H54 (cell line): ENCODE measurements at regions not wholly inside any gene's neighbourhood (a gene's known extent, or its start where the extent isn't known, plus 50 kb on each side); places are given as distances from the start of the nearest gene placed in this dataset.
"Not testable (repeated sequence)": the region's sequence is repeated elsewhere in the genome, so short reads cannot be mapped to it uniquely, and the experiment has no call there.

ENCODE experiments used
- DNase-seq: peaks from one replicate; pipeline ENCODE4 v3.0.0; 2011; ENCODE audit warnings: low spot score, mixed read lengths; ENCODE audit not compliant: insufficient read length
- FAIRE-seq: peaks from 3 replicates; lab custom pipeline; 2011; peaks lifted over from hg19 to GRCh38; lab: Jason Lieb, UNC

DNA sequence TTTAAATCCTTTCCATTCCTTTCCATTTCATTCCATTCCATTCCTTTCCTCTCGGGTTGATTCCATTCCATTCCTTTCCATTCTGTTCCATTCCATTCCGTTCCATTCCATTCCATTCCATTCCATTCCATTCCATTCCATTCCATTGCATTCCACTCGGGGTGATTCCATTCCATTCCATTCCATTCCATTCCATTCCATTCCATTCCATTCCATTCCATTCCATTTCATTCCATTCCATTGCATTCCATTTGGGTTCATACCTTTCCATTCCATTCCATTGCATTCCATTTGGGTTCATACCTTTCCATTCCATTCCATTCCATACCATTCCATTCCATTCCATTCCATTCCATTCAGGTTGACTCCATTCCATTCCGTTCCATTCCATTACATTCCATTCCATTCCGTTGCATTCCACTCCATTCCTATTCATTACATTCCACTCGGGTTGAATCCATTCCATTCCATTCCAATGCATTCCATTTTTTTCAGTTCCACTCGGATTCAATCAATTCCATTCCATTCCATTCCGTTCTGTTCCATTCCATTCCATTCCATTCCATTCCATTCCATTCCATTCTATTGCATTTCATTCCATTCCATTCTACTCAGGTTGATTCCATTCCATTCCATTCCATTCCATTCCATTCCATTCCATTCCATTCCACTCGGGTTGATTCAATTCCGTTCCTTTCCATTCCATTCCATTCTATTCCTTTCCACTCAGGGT, 164.4 kb downstream of the CWH43 start:
- DNase-seq, FAIRE-seq: not testable (repeated sequence)

DNA sequence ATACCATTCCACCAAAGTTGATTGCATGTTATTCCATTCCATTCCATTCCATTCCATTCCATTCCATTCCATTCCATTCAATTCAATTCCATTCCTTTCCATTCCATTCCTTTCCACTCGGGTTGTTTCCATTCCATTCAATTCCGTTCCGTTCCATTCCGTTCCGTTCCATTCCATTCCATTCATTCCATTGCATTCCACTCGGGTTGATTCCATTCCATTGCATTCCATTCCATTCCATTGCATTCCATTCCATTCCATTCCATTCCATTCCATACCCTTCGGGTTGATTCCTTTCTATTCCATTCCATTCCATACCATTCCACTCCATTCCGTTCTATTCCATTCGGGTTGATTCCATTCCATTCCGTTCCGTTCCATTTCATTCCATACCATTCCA, 166.9 kb downstream of the CWH43 start:
- not testable (repeated sequence) for DNase-seq, FAIRE-seq

DNA sequence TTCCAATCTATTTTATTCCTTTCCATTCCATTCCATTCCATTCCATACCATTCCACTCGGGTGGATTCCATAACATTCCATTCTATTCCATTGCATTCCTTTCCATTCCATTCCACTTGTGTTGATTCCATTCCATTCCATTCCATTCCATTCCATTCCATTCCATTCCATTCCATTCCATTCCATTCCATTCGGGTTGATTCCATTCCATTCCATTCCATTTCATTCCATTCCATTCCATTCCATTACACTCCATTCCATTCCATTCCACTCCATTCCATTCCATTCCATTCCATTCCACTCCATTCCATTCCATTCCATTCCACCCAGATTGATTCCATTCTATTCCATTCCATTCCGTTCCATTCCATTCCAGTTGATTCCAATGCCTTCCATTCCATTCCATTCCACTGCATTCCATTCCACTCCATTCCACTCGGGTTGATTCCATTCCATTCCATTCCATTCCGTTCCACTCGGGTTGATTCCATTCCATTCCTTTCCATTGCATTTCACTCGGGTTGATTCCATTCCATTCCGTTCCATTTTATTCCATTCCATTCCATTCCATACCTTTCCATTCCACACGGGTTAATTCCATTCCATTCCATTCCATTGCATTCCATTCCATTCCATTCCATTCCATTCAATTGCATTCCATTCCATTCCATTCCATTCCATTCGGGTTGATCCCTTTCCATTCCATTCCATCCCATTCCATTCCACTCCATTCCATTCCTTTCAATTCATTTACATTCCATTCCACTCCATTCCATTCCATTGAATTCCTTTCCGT, 168.4 kb downstream of the CWH43 start:
- not testable (repeated sequence) for FAIRE-seq, DNase-seq

DNA sequence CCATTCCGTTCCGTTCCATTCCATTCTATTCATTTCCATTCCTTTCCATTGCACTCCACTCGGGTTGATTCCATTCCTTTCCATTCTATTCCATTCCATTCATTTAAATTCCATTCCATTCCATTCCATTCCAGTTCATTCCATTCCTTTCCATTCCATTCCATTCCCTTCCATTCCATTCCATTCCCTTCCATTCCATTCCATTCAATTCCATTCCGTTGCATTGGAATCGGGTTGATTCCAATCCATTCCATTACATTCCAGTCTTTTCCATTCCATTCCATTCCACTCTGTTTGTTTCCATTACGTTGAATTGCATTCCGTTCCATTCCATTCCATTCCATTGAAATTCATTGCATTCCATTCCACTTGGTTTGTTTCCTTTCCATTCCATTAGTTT, 169.2 kb downstream of the CWH43 start:
- not testable (repeated sequence) for FAIRE-seq, DNase-seq

DNA sequence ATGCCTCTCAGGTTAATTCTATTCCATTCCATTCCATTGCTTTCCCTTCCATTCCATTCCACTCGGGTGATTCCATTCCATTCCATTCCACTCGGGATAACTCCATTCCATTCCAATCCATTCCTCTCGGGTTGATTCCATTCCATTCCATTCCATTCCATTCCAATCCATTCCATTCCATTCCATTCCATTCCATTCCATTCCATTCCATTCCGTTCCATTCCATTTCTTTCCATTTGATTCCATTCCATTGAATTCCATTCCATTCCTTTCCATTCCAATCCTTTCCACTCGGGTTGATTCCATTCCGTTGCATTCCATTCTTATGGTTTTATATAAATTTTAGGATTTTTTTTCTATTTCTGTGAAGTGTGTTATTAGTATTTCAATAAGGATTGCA, 170.2 kb downstream of the CWH43 start:
- DNase-seq, FAIRE-seq: not testable (repeated sequence)

DNA sequence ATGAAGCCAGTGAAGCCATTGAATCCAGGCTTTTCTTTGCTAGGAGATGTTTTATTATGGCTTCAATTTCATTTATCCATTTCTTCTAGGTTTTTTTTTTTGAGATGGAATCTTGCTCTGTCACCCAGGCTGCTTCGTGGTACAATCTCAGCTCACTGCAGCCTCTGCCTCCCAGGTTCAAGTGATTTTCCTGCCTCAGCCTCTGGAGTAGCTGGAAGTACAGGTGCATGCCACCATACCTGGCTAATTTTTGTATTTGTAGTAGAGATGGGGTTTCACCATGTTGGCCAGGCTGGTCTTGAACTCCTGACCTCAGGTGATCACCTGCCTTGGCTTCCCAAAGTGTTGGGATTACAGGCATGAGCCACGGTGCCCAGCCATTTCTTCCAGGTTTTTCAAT, 171.6 kb downstream of the CWH43 start:
- DNase-seq, FAIRE-seq: not testable (repeated sequence)

DNA sequence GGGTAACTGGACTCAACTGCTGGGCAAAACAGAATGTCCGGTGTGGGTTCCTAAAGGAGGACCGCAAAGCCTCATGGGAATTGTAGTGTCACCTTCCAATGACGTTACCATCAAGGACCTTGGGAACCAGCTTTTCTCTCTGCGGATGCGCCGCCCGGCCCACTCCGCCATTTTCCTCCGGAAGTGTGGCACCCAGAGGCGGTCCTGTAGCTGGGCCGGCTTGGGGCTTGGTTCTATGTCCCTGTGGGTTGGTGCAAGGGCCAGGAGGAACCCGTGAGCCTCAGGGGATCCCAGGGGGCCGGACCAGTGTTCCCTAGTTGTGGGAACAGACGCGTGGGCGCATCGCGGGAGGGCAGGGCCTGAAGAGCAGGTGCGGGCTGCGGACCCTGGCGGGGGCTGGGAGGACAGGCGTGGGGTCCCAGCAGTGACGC, 175.1 kb downstream of the CWH43 start:
- not testable (repeated sequence) for DNase-seq, FAIRE-seq

DNA sequence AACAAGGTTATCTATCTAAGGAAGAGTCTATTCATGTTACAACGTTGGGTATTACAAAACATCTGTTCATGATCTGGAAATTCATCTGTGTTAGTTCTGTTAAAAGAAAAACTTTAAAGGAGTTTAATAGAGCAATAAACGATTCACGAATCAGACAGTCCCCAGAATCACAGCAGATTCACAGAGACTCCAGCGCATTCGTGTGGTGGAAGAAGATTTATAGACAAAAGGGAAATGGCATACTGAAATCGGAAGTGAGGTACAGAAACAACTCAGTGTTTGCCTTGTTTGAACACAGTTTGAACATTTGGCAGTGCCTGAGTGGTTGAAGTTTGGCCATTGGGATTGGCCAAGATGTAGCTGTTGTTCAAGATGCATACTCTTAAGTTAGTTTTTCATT, 178.8 kb downstream of the CWH43 start:
- not testable (repeated sequence) for FAIRE-seq, DNase-seq

DNA sequence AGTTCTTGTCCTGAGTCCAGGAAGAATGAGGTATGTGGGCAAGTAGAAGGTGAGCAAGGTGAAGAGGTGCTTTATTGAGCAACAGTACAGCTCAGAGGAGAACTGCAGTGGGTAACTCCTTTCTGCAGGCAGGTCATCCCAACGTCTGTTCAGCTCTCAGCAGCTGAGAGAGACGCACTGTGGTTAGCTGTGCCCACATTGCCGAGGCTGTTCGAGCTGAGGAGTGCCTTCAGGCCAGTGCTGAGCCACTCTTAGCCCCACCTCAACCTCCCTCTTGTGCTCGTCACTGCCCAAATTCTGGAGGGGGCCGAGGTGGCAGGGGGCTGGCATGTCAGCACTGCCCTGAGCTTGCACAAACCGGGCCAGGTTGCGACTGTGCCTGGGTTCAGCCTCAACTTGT, 191.8 kb downstream of the CWH43 start:
- FAIRE-seq, DNase-seq: not testable (repeated sequence)

DNA sequence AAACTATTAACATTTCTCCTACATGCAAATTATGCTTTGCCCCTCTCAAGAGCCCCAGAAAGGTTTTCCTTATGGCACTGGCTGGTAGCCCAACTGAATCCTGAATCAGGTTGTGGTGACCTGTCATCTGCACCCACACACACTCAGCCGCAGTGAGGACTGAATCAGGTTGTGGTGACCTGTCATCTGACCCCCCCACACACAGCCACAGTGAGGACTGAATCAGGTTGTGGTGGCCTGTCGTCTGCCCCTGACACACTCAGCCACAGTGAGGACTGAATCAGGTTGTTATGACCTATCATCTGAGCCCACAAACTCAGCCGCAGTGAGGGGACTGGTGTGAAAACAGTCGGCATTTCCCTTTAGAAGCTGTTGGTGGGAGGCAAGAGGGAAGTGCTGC, 195.0 kb downstream of the CWH43 start:
- FAIRE-seq, DNase-seq: not testable (repeated sequence)

DNA sequence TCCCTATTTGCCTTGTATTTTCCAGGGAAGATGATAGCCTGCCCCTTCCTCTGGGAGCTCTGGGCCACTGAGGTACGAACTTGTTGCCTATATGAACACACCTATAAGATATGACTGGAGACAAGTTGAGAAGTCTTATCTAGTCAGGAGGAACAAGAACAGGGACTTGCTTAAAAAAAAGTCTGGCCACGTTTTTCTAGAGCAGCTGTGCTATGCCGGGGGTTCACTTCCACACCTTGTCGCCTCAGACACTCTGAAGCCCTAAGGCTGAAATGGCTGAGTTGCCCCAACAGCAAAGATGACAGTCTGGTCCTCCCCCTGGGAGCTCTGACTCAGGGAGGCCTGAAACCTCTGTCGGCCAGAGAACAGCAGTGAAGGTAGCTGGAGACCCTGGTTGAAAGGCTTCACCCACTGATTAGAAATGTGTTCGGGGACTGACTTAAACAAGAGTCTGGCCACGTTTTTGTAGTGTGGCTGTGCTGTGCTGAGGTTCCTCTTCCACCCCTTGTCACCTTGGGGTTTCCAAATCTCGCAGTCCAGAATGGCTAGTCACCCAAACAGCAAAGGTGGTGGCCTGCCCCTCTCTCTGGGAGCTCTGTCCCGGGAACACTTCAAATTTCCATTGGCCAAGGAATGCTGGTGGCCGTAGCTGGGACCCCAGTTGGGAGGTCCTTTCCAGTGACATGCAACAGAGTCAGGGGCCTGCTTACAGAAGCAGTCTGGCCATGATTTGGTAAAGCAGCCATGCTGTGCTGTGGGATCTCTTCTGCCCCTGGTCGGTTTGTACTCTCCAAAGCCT, 225.5 kb downstream of the CWH43 start:
- not testable (repeated sequence) for FAIRE-seq

DNA sequence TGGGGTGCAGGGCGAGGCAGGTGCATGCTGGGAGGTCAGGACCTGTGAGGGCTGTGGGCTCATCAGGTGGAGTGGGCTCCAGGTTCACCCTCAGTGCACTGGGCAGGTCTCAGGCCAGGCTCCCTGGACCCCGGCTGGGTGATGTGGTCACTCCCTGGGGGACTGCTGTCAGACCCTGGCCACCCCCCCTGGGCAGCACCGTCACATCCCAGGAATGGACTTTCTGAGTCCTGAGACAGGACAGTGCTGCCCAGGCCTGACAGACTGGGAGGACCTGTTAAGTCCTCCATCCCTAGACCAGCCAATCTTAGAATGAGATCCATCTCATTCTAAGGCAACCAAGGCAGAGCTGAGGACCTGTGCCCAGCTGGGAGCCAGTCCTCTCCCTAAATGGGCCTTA, 227.2 kb downstream of the CWH43 start:
- FAIRE-seq, DNase-seq: not testable (repeated sequence)

More for the DNA sequence above, 225.5 kb downstream of the CWH43 start:
- not testable (repeated sequence) for DNase-seq

DNA sequence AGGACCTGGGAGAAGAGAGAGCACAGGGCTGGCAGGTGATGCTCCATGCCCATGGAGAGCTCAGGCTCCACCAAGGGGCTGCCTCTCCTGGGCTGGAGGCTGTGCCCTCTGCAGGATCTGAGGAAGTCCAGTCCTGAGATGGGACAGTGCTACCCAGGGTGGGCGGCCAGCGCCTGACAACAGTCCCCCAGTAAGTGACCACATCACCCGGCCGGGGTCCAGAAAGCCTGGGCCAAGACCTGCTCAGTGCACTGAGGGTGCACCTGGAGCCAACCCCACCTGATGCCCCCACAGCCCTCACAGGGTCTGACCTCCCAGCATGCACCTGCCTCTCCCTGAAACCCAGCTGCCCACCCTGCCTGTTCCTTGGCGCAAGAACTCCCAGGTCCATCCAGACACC, 227.7 kb downstream of the CWH43 start:
- FAIRE-seq, DNase-seq: not testable (repeated sequence)

DNA sequence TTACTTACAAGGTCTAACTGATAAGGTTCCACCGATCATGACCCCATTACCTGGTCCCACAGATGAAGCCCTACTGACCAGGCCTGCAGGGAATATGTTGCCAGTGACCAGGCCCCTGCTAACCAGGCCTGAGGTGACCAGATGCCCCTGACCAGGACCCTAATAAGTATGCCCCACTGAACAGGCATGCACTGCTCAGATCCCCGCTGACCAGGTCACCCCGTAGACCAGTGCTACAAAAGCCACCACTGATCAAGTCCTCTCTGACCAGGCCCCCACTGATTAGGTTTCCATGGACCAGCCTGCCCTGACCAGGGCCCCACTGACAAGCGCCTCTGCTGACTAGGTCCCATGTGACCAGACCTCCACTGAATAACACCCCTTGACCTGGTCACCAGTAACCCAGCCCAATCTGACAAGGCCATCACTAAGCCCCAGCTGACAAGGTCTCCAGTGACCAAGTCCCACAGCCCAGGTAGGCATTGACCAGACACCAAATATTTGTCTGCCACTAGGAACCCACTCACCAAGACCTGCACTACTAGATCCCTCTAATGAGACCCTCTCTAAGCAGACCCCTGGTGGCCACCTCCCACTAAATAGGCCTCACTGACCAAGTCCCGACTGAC, 228.5 kb downstream of the CWH43 start:
- DNase-seq, FAIRE-seq: not testable (repeated sequence)

DNA sequence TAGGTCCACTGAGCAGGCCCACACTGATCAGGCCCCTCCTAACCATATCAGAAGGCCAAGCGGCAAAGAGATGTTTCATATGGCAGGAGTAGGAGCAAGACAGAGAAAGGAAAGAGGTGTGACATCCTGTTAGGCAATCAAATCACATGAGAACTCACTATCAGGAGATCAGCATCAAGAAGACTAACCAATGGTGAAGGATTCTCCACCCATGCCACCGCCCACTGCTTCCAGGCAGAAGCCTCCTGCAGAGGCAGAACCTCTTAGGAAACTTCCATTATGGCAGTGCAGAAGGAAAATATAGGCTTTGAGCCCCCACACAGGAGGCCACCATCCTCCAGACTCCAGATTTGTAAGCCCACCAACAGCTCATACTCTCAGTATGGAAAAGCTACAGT, 229.0 kb downstream of the CWH43 start:
- not testable (repeated sequence) for FAIRE-seq

DNA sequence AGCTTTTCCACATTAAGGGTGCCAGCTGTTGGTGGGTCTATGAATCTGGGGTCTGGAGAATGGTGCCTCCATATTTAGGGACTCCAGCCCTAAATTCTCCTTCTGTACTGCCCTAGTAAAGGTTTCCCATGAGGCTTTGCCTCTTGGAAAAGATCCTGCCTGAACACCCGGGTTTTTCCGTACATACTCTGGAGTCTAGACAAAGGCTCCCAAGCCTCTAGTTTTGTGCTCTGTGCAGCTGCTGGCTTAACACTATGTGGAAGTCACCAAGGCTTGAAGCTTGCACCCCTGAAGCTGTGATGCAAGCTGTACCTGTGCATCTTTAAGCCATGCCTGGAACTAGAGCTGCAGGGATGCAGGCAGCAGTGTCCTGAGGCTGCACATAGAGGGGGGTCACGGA, 230.5 kb downstream of the CWH43 start:
- FAIRE-seq, DNase-seq: not testable (repeated sequence)

More for the DNA sequence above, 229.0 kb downstream of the CWH43 start:
- DNase-seq, result not testable (repeated sequence)
